PFSK-1 (cell line): ENCODE measurements at regions not wholly inside any gene's neighbourhood (a gene's known extent, or its start where the extent isn't known, plus 50 kb on each side); places are given as distances from the start of the nearest gene placed in this dataset.

Source experiments
- POLR2AphosphoS5 ChIP-seq: IDR thresholded peaks from 2 replicates; pipeline ENCODE4 v1.6.1; 2012; ENCODE audit warnings: low read depth, mild to moderate bottlenecking, control low read depth, low read length, moderate library complexity
- SIN3A ChIP-seq: IDR thresholded peaks from 2 replicates; pipeline ENCODE4 v1.6.1; 2012; ENCODE audit warnings: mild to moderate bottlenecking, low read length, moderate library complexity, borderline replicate concordance; ENCODE audit not compliant: insufficient read depth
- TAF1 ChIP-seq: IDR thresholded peaks from 2 replicates; pipeline ENCODE4 v1.6.1; 2012; ENCODE audit warnings: low read length, control low read depth, borderline replicate concordance; ENCODE audit not compliant: insufficient read depth

GRCh38 chr1:190835658-190836057 lies 358.0 kb upstream of the BRINP3 start:
- no peak for TF ChIP-seq POLR2AphosphoS5
- TF ChIP-seq TAF1, result no peak
- TF ChIP-seq SIN3A, result no peak
